ENCODE measurements at regions not wholly inside any gene's neighbourhood (a gene's known extent, or its start where the extent isn't known, plus 50 kb on each side); places are given as distances from the start of the nearest gene placed in this dataset.
A peak's percentile ranks its signal among the peaks of the same experiment; 100 is the strongest.
"Not testable (repeated sequence)": the region's sequence is repeated elsewhere in the genome, so short reads cannot be mapped to it uniquely, and the experiment has no call there.

GRCh38 chr2:111494981-111495315 lies 374.2 kb downstream of the BCL2L11 start:
- DNase-seq (ENCODE audit: low read depth in 2 of 3, low spot score in 1 of 3), result not testable (repeated sequence)

DNA sequence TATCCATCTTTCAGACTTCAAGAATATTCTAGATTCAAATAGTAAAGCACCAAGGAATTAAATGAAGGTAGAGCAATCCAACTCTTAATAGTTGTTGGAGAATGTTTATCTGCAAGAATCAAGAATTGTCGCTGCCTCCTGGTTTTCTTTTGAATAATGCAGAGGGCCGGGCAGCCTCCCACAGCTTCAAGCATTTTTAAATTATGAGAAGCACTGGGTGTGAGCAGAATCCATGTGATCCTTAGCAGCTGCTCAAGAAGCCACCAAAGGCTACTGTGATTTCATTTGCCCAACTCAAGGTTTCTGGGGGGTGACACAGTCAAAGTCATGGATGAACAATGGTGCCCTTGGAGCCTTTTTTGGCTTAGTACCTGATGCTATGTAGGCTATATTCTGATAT lies 374.9 kb downstream of the BCL2L11 start:
- not testable (repeated sequence) for DNase-seq (ENCODE audit: low read depth in 2 of 3, low spot score in 1 of 3)

GRCh38 chr2:111496176-111496575 lies 375.5 kb downstream of the BCL2L11 start:
- not testable (repeated sequence) for DNase-seq (ENCODE audit: low read depth in 2 of 3, low spot score in 1 of 3)

- not testable (repeated sequence) for DNase-seq (ENCODE audit: low read depth in 2 of 3, low spot score in 1 of 3)
Observed at GRCh38 chr2:111496860-111497259, 376.1 kb downstream of the BCL2L11 start.

DNA sequence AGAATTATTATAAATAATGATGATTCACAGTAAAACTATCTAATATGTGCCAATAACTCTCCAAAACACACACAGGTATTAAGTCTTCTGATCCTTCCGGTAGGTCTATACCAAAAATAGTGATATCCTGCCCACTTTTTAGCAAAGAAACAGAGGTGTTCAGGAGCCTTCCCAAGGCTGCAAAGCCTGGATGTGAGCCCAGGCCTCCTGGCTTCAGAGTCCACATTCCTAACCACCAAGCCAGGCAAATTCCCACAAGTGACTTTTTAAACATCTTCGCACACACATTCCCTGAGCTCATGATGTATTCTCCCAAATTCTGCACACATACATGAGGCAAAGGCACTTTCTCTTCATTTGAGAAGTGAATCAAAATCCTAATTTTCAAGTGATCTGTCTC lies 376.6 kb downstream of the BCL2L11 start:
- not testable (repeated sequence) for DNase-seq (ENCODE audit: low read depth in 2 of 3, low spot score in 1 of 3)

DNA sequence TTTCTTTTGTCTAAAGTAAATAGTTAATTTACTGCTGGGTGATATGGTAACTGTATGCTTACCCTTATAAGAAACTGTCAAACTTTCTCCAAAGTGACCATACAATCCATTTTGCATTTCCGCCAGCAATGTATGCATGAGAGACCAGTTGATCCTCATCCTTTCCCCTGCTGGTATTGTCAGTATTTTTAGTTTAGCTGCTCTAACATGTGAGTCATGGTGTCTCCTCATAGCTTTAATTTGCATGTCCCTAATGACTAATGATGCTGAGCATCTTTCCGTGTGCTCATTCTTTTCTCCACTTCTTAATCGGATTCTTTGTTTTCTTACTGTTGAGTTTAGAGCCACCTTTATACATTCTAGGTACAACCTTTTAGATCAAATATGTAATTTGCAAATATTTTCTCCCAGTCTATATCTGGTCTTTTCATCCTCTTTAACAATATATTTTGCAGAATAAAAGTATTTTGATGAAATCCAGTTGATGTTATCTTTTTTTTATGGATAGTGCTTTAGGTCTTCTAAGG lies 379.9 kb downstream of the BCL2L11 start:
- DNase-seq (ENCODE audit: low read depth in 2 of 3, low spot score in 1 of 3), result not testable (repeated sequence)

- DNase-seq (ENCODE audit: low read depth in 2 of 3, low spot score in 1 of 3), result not testable (repeated sequence)
Observed at GRCh38 chr2:111503844-111504570, 380.0 kb downstream of the ANAPC1 start.

DNA sequence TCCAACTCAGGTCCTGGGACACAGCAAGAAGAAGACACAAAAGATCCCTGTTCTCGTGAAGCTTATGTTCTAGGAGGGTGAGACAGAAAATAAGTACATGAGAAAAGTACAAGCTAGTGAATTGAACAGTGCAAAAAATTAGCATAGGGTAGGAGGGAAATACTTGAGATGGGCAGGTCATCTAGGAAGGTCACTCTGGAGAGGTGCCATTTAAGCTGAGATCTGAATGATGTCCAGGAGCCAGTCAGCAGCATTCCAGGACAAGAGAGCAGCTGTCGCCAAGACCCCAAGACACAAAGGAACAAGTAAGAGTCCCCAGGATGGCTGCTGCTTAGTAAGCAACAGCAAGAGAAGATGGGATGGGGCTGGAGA lies 379.4 kb downstream of the ANAPC1 start:
- not testable (repeated sequence) for DNase-seq (ENCODE audit: low read depth in 2 of 3, low spot score in 1 of 3)

DNA sequence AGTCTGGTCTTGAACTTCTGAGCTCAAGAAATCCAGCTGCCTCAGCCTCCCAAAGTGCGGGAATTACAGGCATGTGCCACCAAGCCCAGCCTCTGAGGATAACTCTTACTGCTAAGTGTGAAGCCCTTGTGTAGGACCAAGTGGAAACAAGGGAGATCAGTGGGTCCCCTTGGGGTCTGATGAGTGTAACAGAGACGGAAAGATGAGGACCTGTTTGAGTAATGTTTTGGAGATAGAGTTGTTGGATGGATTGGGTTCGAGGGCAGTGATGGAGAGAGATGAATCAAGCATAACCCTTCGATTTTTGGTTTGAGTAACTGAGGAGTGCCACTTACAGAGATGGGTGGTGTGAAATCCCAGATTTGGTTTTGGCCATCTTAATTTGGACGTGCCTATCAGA lies 378.7 kb downstream of the ANAPC1 start:
- DNase-seq (ENCODE audit: low read depth in 2 of 3, low spot score in 1 of 3), result not testable (repeated sequence)

GRCh38 chr2:111506936-111507335 lies 377.1 kb downstream of the ANAPC1 start:
- DNase-seq (ENCODE audit: low read depth in 2 of 3, low spot score in 1 of 3), result peak in 1 of 3 donors; percentile 25

DNA sequence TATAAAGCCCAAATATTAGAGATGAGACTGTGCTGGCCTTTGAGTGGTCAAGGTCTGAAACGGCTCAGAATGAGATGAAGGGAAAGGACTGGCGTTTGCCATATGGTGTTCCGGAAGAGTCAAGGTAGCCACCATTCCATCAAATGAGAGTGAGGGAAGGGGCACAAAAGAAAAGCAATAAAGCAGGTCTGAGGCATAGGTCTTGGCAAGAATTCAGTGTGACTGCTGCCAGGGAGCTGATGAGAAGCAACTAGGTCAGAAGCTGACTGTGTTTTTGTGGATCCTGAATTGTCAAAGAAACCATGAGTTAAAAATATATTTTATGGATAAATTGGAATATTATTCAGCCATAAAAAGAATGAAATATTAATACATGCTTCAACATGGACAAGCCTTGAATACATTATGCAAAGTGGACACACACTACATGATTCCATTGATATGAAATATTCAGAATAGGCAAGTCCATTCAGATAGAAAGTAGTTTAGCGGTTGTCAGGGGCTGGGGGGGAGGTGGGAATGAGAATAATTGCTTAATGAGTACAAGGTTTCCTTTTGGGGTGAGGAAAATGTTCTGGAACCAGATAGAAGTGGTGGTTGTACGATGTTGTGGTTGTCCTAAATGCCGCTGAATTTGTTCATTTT lies 374.6 kb downstream of the ANAPC1 start:
- not testable (repeated sequence) for DNase-seq (ENCODE audit: low read depth in 2 of 3, low spot score in 1 of 3)

DNA sequence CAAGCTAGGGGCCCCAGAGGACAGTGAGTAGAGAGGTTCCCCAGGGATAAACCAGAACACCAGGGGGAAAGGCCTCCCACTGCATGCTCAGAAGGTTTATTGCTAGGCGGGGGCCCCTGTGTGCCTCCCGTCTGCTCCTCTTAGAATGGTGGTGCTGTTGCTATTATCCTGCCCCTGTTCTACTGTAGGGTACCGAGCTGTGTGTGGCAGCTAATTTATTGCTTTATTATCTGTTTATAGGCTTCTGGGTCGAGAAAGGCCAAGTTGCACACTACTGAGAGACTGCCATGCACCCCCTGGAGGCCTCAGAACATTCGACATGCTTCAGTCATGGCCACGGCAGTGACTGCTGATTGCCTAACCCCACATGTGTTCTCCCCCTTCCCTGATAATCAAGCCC lies 373.6 kb downstream of the ANAPC1 start:
- DNase-seq (ENCODE audit: low read depth in 2 of 3, low spot score in 1 of 3), result not testable (repeated sequence)

DNA sequence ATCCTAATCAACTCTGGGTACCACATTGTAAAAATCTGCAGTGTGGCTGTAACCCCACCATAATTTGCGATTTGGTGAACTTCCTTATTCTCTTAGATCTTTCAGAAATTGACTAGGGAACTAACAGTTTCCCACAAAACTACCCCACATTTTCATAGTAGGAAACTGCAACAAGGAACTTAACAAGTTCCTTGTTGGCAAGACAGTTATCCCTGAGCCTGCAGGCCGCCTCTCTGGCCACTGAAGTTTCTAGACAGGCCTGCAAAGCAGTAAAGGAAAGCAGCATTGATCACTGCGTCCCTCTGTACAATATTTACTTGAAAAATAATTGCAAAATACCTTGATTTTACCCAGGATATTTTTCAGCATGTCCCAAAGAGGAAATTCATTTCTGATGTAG lies 372.9 kb downstream of the ANAPC1 start:
- not testable (repeated sequence) for DNase-seq (ENCODE audit: low read depth in 2 of 3, low spot score in 1 of 3)

- DNase-seq (ENCODE audit: low read depth in 2 of 3, low spot score in 1 of 3), result not testable (repeated sequence)
Observed at GRCh38 chr2:111512378-111512777, 371.6 kb downstream of the ANAPC1 start.

- not testable (repeated sequence) for DNase-seq (ENCODE audit: low read depth in 2 of 3, low spot score in 1 of 3)
Observed at GRCh38 chr2:111514138-111514537, 369.9 kb downstream of the ANAPC1 start.

GRCh38 chr2:111517050-111517720 lies 366.8 kb downstream of the ANAPC1 start:
- DNase-seq (ENCODE audit: low read depth in 2 of 3, low spot score in 1 of 3), result not testable (repeated sequence)

GRCh38 chr2:111517721-111518053 lies 366.3 kb downstream of the ANAPC1 start:
- not testable (repeated sequence) for DNase-seq (ENCODE audit: low read depth in 2 of 3, low spot score in 1 of 3)

DNA sequence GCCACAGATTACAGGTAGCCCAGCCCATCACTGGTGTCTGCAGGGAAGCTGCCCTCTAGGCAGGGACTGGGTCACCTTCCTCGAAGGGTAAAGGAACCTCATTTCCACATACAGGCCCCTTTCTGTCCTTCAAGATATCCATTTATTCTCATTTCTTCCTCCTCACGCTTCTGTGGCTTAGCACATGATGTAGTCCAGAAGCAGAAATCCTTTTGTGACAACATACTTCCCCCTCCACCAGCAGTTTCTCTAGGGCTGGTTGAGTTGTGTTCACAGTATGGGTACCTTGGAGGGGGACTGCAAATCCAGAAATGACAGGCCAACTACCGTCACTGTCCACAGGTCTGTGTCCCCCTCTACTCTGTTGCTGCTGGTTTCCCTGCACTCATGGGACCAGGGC lies 364.9 kb downstream of the ANAPC1 start:
- DNase-seq (ENCODE audit: low read depth in 2 of 3, low spot score in 1 of 3), result no peak

DNA sequence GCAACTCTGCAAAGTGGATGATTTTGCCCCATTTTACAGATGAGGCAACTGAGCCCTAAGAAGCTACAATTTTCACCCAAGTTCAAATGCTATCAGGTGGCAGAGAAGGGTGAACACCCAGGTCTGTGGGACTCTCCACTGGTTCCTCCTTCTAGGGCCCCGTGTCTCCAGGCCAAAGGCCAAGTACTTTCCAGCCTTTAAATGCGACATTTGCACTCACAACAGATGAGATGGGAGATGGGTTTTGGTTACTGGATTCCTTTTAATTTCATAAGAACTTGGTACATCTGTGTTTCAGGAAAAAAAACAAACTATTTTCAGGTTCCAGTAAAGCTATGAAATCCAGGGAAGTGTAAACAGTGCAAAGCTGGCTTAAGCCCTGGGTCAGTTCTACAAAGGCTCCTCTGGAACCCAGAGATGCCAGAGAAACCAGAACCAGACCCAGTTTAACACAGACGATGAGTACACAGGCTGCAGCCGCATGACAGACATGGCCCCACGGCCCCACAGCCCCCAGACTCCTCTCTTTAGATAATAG lies 361.7 kb downstream of the ANAPC1 start:
- DNase-seq (ENCODE audit: low read depth in 2 of 3, low spot score in 1 of 3), result no peak

DNA sequence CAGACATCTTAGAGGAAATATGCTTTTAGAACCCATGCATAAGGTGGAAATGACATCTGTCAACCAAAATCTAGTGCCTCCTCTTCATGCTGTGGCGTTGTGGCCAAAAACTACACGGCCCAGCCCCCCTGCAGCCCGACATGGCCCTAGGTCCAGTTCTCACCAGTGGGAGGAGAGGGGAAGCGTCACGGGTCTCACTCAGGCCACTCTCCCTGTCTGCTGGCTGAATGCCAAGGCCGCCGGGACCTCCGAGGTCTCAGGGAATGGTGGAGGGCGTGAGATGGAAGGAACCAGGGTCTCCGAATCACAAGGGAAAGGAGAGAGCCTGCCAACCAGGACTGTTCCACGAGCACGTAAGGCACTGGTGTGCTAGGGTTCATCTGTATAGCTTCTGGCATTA lies 361.0 kb downstream of the ANAPC1 start:
- no peak for DNase-seq (ENCODE audit: low read depth in 2 of 3, low spot score in 1 of 3)

GRCh38 chr2:111525026-111525425 lies 359.0 kb downstream of the ANAPC1 start:
- DNase-seq (ENCODE audit: low read depth in 2 of 3, low spot score in 1 of 3), result not testable (repeated sequence)

All from stimulated activated CD4-positive, alpha-beta T cell treated with anti-CD3 and anti-CD28 coated beads, Interleukin-12 subunit alpha, Interleukin-12 subunit beta, amount 100 ng/mL, for 48 hours (primary cell).